ENCODE measurements at regions not wholly inside any gene's neighbourhood (a gene's known extent, or its start where the extent isn't known, plus 50 kb on each side); places are given as distances from the start of the nearest gene placed in this dataset.

DNA sequence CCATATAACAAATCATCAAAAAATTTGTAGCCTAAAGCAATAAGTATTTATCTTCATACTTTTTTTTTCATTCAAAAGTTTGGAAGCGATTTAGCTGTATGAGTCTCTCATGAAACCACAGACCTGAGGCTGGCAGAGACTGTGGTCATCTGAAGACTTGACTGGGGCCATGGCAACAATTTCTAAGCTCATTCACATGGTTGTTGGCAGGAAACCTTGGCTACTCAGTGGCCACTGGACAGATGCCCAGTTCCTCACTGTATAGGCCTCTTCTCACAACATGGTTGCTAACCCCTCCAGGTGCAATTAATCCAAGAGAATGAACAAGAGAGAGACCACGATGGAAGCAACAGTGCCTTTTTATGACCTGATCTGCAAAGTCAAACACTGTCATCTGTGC is 235.9 kb downstream of the BTBD3 start:
- H3K36me3 Mint-ChIP-seq: no peaks in the 10 kb centered on the region
- H3K9me3 Mint-ChIP-seq: no peaks in the 10 kb centered on the region
- H3K27ac Mint-ChIP-seq: no peak overlapping the region
- H3K4me3 Mint-ChIP-seq: no peak overlapping the region
- no peak for DNase-seq (ENCODE audit: extremely low spot score, unreplicated experiment)
- H3K4me1 Mint-ChIP-seq (ENCODE audit: unreplicated experiment): no peaks in the 10 kb centered on the region
- H3K27me3 Mint-ChIP-seq: no peaks in the 10 kb centered on the region
- TF ChIP-seq, protein P1, sequence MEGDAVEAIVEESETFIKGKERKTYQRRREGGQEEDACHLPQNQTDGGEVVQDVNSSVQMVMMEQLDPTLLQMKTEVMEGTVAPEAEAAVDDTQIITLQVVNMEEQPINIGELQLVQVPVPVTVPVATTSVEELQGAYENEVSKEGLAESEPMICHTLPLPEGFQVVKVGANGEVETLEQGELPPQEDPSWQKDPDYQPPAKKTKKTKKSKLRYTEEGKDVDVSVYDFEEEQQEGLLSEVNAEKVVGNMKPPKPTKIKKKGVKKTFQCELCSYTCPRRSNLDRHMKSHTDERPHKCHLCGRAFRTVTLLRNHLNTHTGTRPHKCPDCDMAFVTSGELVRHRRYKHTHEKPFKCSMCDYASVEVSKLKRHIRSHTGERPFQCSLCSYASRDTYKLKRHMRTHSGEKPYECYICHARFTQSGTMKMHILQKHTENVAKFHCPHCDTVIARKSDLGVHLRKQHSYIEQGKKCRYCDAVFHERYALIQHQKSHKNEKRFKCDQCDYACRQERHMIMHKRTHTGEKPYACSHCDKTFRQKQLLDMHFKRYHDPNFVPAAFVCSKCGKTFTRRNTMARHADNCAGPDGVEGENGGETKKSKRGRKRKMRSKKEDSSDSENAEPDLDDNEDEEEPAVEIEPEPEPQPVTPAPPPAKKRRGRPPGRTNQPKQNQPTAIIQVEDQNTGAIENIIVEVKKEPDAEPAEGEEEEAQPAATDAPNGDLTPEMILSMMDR (conservative IDR thresholded peaks at IDR 0.05): no peak

DNA sequence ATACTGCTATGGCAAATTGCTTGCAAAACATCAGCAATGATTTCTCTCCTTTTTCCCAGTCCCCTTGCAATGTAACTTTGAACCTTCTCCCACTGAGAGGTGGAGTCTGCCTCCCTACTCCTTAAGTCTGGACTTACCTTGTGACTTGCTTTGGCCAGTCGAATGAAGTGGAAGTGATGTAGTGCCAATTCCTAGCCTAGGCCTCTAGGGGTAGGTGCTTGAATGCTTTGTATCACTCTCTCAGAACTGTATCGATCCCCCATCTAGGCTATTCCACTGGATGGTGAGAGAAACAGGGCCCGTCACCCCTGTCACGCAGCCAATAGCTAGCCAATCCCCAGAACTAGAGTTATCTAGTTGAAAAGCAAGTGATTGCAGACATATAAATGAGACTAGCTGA is 238.6 kb downstream of the BTBD3 start:
- Mint-ChIP-seq H3K4me1 (ENCODE audit: unreplicated experiment) (no peaks in the 10 kb centered on the region), H3K4me3 (no peak overlapping the region), H3K9me3 (no peaks in the 10 kb centered on the region), H3K36me3 (no peaks in the 10 kb centered on the region), H3K27ac (no peak overlapping the region), H3K27me3 (no peaks in the 10 kb centered on the region)
- TF ChIP-seq, protein P1 (conservative IDR thresholded peaks at IDR 0.05): no peak
- DNase-seq (ENCODE audit: extremely low spot score, unreplicated experiment): no peak

DNA sequence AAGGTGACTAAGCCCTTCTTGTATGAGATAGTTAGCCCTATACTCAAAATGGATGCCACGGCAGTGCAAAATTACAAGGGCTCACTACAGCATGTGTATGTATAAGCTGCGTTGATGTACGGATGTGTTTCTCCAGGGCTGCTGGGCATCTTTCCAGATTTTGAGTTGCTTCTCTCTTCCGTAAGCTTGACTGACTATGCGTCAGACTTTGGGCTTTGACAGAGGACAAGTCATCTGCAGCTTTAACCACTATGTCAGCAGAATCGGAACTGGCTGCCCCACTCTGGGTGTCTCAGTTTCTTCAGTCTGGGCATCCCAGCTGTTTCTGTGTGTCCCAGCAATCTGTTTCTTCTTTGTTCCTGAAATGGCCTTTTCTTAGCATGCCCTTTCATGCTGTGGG is 241.6 kb downstream of the BTBD3 start:
- no peaks in the 10 kb centered on the region for H3K36me3 Mint-ChIP-seq
- H3K27ac Mint-ChIP-seq: no peak overlapping the region
- DNase-seq (ENCODE audit: extremely low spot score, unreplicated experiment): no peak
- no peaks in the 10 kb centered on the region for H3K9me3 Mint-ChIP-seq
- H3K4me1 Mint-ChIP-seq (ENCODE audit: unreplicated experiment): no peaks in the 10 kb centered on the region
- TF ChIP-seq, protein P1 (conservative IDR thresholded peaks at IDR 0.05): no peak
- H3K4me3 Mint-ChIP-seq: no peak overlapping the region
- no peaks in the 10 kb centered on the region for H3K27me3 Mint-ChIP-seq

DNA sequence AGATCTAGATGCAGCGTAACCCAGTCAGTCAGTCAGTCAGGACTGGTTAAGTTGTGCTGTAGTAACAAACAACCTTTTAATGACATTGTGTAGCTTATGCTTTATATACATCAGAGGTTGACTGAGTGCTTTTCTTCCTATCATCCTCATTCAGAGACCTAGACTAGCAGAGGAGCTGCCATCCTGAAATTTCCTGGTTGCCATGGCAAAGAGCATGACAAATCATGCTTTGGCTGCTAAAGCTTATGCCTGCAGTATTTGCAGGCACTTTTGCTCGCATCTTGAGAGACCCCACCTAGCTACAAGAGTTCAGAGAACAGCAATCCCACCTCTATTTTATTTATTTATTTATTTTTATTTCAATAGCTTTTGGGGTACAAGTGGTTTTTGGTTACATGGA is 244.0 kb downstream of the BTBD3 start:
- Mint-ChIP-seq H3K27ac (no peak overlapping the region), H3K27me3 (no peaks in the 10 kb centered on the region), H3K4me3 (no peak overlapping the region), H3K36me3 (no peaks in the 10 kb centered on the region), H3K9me3 (peaks cover 5% of the 10 kb centered on the region), H3K4me1 (ENCODE audit: unreplicated experiment) (no peaks in the 10 kb centered on the region)
- TF ChIP-seq, protein P1 (conservative IDR thresholded peaks at IDR 0.05): no peak
- DNase-seq (ENCODE audit: extremely low spot score, unreplicated experiment): no peak

DNA sequence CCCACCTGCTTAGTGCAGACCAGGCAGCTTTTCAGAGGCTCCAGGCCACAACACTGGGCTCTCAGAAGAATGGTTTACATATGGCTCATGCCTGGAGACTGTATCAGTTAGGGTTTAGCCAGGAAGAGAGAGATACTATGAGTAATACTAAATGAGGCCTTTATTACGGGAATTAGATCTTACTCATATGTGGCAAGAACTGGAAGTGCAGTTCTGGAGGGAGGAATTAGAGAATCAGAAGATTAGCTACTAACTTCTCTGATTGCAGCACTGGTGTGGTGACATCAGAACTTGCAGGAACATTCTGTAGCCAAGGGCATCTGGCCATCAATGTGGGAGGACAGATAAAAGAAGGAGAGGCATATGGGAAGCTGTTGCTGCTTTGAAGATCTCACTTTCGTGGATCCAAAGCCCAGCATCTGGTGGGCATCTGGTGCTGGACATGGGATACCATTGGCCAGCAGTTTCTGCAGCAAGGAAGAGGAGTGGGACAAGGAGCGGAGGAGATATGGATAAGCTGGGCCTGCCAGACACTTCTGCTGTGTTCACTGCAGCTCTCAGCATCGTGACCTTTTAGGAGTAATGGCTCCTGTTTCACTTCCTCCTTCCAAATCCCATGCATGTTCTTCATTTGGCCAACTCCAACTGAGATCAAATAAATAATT is 248.5 kb downstream of the BTBD3 start:
- H3K27me3 Mint-ChIP-seq: no peaks in the 10 kb centered on the region
- peaks cover 14% of the 10 kb centered on the region for H3K9me3 Mint-ChIP-seq
- H3K36me3 Mint-ChIP-seq: no peaks in the 10 kb centered on the region
- no peaks in the 10 kb centered on the region for H3K4me1 Mint-ChIP-seq (ENCODE audit: unreplicated experiment)
- DNase-seq (ENCODE audit: extremely low spot score, unreplicated experiment): no peak
- no peak overlapping the region for H3K4me3 Mint-ChIP-seq
- TF ChIP-seq, protein P1 (conservative IDR thresholded peaks at IDR 0.05): no peak
- no peak overlapping the region for H3K27ac Mint-ChIP-seq

DNA sequence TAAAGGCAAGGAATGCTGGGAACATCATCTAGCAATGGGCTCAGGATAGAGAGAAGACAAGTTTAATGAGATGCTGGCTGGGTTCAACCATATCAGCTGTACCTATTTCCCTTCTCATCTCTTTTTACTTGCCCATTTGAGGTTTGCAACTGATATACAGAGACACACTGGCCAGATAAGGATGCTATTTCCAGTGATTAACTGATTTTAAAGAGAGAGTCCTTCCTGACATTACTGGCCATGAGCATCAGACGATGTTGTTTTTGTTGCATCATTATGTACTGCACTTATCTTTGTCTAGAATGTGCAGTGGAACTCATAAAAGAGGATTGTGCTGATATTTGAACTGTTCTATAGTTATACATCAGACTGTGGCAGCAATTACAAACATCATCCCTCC is 252.7 kb downstream of the BTBD3 start:
- no peaks in the 10 kb centered on the region for H3K27me3 Mint-ChIP-seq
- H3K4me3 Mint-ChIP-seq: no peak overlapping the region
- H3K36me3 Mint-ChIP-seq: no peaks in the 10 kb centered on the region
- no peak overlapping the region for H3K27ac Mint-ChIP-seq
- H3K4me1 Mint-ChIP-seq (ENCODE audit: unreplicated experiment): peaks cover 13% of the 10 kb centered on the region
- TF ChIP-seq, protein P1 (conservative IDR thresholded peaks at IDR 0.05): no peak
- DNase-seq (ENCODE audit: extremely low spot score, unreplicated experiment): no peak
- H3K9me3 Mint-ChIP-seq: peaks cover 15% of the 10 kb centered on the region

Data from type B pancreatic cell (in vitro differentiated cells).